ENCODE measurements at regions not wholly inside any gene's neighbourhood (a gene's known extent, or its start where the extent isn't known, plus 50 kb on each side); places are given as distances from the start of the nearest gene placed in this dataset.

DNA sequence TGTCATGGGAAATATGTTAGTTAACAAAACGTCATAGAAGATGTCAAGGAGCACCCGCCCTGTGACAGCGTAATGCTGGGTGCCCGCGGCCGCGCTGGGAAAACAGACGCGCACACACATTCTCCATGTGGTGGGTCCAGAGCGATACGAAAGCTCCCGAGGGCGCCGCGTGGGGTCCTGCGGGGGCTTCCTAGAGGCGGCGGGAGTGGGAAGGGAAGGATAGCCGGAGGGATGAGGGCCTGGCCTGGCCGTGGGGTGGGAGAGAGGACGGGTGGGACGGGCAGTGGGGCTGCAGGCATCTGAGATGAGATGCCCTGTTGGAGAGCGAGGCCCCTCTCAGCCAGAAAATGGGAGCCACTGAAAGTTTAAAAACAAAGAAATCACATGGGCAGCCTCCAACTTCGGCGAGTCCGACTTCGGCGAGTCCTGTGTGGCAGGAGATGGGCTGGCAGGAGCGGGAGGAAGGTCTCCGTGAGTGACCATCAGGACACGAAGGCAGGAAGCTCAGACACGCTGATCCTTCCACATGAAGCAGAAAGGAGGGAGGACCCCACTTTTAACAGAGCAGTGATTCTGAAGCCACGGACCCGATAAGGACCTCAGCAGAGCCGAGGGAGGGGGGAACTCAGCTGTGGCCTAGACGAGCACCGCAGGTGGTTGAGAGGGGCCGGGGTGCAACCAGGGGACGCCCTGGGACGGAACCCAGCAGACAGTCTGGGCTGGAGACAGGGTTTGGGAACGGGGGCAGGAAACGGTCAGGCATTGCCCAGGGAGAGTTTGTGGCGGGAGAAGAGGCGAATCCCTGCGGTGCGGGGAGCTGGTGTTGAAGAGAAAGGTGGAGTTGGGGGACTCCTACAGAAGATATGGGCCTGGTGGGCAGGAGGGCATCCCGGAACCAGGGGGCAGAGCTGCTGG is 114.1 kb upstream of the FRMD1 start (continued):
- no peak for TF ChIP-seq CEBPB (IDR thresholded peaks at IDR 0.05; ENCODE audit: low read depth, low read length)

GRCh38 chr6:168192195-168192900 is 113.3 kb upstream of the FRMD1 start:
- Histone ChIP-seq H3K27me3 (ENCODE audit: control insufficient read depth, insufficient read depth, low read length) (no peaks in the 10 kb centered on the region), H4K5ac (ENCODE audit: low read depth, low read length) (no peak overlapping the region), H3K4ac (ENCODE audit: low read depth, low read length) (no peak overlapping the region), H3K9ac (ENCODE audit: low read depth, low read length) (no peak overlapping the region), H3K9me3 (ENCODE audit: control insufficient read depth, insufficient read depth, low read length) (peaks cover 34% of the 10 kb centered on the region), H3K4me2 (ENCODE audit: low read depth, low read length) (no peak overlapping the region), H3K14ac (replicated peaks; ENCODE audit: low read depth, low read length) (no peak overlapping the region), H3K27ac (ENCODE audit: insufficient read depth, low read length) (no peak overlapping the region), H3K36me3 (ENCODE audit: control insufficient read depth, insufficient read depth, low read length) (no peaks in the 10 kb centered on the region), H3K18ac (ENCODE audit: low read depth, low read length) (no peak overlapping the region), H2BK20ac (ENCODE audit: low read depth, low read length) (no peak overlapping the region), H3K23ac (ENCODE audit: low read depth, low read length) (no peak overlapping the region), H4K8ac (ENCODE audit: low read depth in 2 of 2, low read length in 2 of 2) (no peak overlapping the region), H2BK15ac (ENCODE audit: low read depth, low read length) (no peak overlapping the region), H2AK5ac (ENCODE audit: low read depth, low read length) (no peak overlapping the region), H3K79me1 (ENCODE audit: low read depth in 1 of 2, low read length in 2 of 2) (no peaks in the 10 kb centered on the region), H4K91ac (ENCODE audit: insufficient read depth, low read depth, low read length) (no peak overlapping the region), H2BK120ac (ENCODE audit: low read depth, low read length) (no peak overlapping the region), H2BK5ac (ENCODE audit: low read depth, low read length, poor library complexity, severe bottlenecking) (no peak overlapping the region), H4K20me1 (ENCODE audit: insufficient read depth, low read length) (no peaks in the 10 kb centered on the region), H3K9me1 (ENCODE audit: insufficient read depth, low read length) (no peaks in the 10 kb centered on the region), H2AFZ (replicated peaks; ENCODE audit: low read length, poor library complexity) (no peak overlapping the region), H3K4me1 (ENCODE audit: control insufficient read depth, insufficient read depth, low read length) (no peaks in the 10 kb centered on the region), H3K56ac (ENCODE audit: extremely low read depth, insufficient read depth, low read length) (no peak overlapping the region), H2AK9ac (replicated peaks; ENCODE audit: low read depth, low read length, poor library complexity) (no peak overlapping the region), H3K4me3 (ENCODE audit: insufficient read depth, low read depth, low read length) (no peak overlapping the region)
- ChIA-PET CTCF (no interaction called here), POLR2A (ENCODE audit: unreplicated experiment) (no interaction called here)
- ATAC-seq (ENCODE audit: low read depth) (no peak), DNase-seq (no peak)
- intact Hi-C loops (cut with micrococcal nuclease): no loop called here
- dilution Hi-C loops (cut with HindIII; ENCODE audit: low sequenced_read_pairs, unreplicated experiment): no loop called here
- TF ChIP-seq RFX5 (IDR thresholded peaks at IDR 0.05; ENCODE audit: low read depth, low read length) (no peak), FOS (IDR thresholded peaks at IDR 0.05; ENCODE audit: low read depth, low read length) (no peak), ELK1 (IDR thresholded peaks at IDR 0.05; ENCODE audit: borderline replicate concordance, low read depth, low read length) (no peak), MAFK (IDR thresholded peaks at IDR 0.05; ENCODE audit: low read depth, low read length) (no peak), SMC3 (IDR thresholded peaks at IDR 0.05; ENCODE audit: low read depth, low read length) (no peak), CHD1 (IDR thresholded peaks at IDR 0.05; ENCODE audit: low read depth, low read length) (no peak), RAD21 (IDR thresholded peaks at IDR 0.05; ENCODE audit: low read length) (no peak), BHLHE40 (IDR thresholded peaks at IDR 0.05; ENCODE audit: low read depth, low read length) (no peak)
- 34% methylated on average over 4 of the region's 16 CpGs; no CpG with 5 or more reads in 1 of the 2 experiments for WGBS, 2 experiments (ENCODE audit: extremely low coverage in 2 of 2, insufficient read length in 1 of 2)
- in situ Hi-C loops (cut with MboI; ENCODE audit: low sequenced_read_pairs): no loop called here
- BruUV-seq (replicated peaks): no TSS peak

All from IMR-90 (cell line).